Stomach (tissue), 4 donors: ENCODE measurements at regions not wholly inside any gene's neighbourhood (a gene's known extent, or its start where the extent isn't known, plus 50 kb on each side); places are given as distances from the start of the nearest gene placed in this dataset.

Source experiments
- EP300 ChIP-seq: sonication (generic); formaldehyde crosslinking; IDR thresholded peaks from one replicate; pipeline ENCODE4 v1.6.1; 2017; ENCODE audit warnings: antibody characterized with exemption
- TF ChIP-seq, protein P1 (sequence below), 7 experiments: fragments of 450-650 bp in 4 of 7; fragments of 200-600 bp in 3 of 7; sonication (generic) in 3 of 7; IDR thresholded peaks; one replicate each; pipeline ENCODE4 v1.5.1; 2016 to 2019; ENCODE audit warnings: antibody characterized with exemption in 7 of 7, control low read depth in 2 of 7, mild to moderate bottlenecking in 1 of 7

DNA sequence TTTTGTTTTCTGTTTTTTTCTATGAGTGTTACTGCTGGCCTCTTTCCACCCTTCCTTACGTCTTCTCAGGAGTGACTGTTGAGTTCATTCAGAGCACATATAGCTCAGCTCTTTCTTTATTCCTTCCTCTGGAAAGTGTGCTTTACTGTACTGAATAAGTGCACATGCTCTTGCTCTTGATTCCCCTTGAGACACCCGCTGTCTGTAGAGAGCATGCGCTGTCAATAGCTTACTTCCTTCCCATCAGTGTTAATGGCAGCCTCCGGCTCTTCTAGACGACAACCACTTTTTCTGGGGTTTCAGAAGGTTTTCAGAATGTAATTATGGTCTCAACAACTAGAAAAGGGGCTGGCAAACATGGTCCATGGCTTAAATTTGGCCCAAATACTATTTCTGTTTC is 504.9 kb downstream of the C4orf33 start:
- TF ChIP-seq, protein P1, sequence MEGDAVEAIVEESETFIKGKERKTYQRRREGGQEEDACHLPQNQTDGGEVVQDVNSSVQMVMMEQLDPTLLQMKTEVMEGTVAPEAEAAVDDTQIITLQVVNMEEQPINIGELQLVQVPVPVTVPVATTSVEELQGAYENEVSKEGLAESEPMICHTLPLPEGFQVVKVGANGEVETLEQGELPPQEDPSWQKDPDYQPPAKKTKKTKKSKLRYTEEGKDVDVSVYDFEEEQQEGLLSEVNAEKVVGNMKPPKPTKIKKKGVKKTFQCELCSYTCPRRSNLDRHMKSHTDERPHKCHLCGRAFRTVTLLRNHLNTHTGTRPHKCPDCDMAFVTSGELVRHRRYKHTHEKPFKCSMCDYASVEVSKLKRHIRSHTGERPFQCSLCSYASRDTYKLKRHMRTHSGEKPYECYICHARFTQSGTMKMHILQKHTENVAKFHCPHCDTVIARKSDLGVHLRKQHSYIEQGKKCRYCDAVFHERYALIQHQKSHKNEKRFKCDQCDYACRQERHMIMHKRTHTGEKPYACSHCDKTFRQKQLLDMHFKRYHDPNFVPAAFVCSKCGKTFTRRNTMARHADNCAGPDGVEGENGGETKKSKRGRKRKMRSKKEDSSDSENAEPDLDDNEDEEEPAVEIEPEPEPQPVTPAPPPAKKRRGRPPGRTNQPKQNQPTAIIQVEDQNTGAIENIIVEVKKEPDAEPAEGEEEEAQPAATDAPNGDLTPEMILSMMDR (IDR thresholded peaks at IDR 0.05) = no peak
- TF ChIP-seq EP300 = no peak
